ENCODE measurements at regions not wholly inside any gene's neighbourhood (a gene's known extent, or its start where the extent isn't known, plus 50 kb on each side); places are given as distances from the start of the nearest gene placed in this dataset.

- ChIA-PET CTCF (no interaction called here), POLR2A (ENCODE audit: low non-redundant PET) (no interaction called here)
- H3K4me1 ChIP-seq (ENCODE audit: insufficient read depth, low read length, poor library complexity, severe bottlenecking) = peaks cover 7% of the 10 kb centered on the region
- no TSS peak for BruUV-seq (replicated peaks)
- H3K9me3 ChIP-seq (ENCODE audit: low read depth, low read length, poor library complexity, severe bottlenecking) = no peaks in the 10 kb centered on the region
- no peaks in the 10 kb centered on the region for H3K36me3 ChIP-seq (ENCODE audit: insufficient read depth, low read length, poor library complexity, severe bottlenecking)
- H3K27me3 ChIP-seq (replicated peaks; ENCODE audit: insufficient read depth, low read depth, low read length, poor library complexity) = no peaks in the 10 kb centered on the region
- H3K27ac ChIP-seq (ENCODE audit: low read depth, low read length, poor library complexity, severe bottlenecking) = no peak overlapping the region
- no peak overlapping the region for H3K4me3 ChIP-seq (ENCODE audit: low read depth, low read length, poor library complexity, severe bottlenecking)
- DNase-seq (ENCODE audit: low spot score) = no peak
- TF ChIP-seq CTCF (conservative IDR thresholded peaks at IDR 0.05; ENCODE audit: low read depth, low read length) = no peak
- no peak for TF ChIP-seq EZH2 (IDR thresholded peaks at IDR 0.05; ENCODE audit: borderline replicate concordance, low read depth, low read length, poor library complexity, severe bottlenecking)
- intact Hi-C loops (cut with micrococcal nuclease; ENCODE audit: unreplicated experiment) = no loop called here
These were observed 49.9 kb upstream of the UCN3 start for GRCh38 chr10:5314840-5315239.

Data from A673 (cell line).